Activated naive CD4-positive, alpha-beta T cell treated with anti-CD3 and anti-CD28 coated beads, Interleukin-2, amount 10 ng/mL, durations not matched to agents 7 days and 5 days (primary cell): ENCODE measurements at regions not wholly inside any gene's neighbourhood (a gene's known extent, or its start where the extent isn't known, plus 50 kb on each side); places are given as distances from the start of the nearest gene placed in this dataset.

Experiments
- CTCF ChIA-PET: fragments of 350-600 bp; sonication (Branson Sonifier 250); formaldehyde crosslinking; loops from one replicate; lab custom pipeline; 2021; ENCODE audit warnings: antibody characterized with exemption; lab: Charles Lee
- DNase-seq: peaks from one replicate; pipeline ENCODE4 v3.0.0-alpha.2; 2020
- H3K27ac Mint-ChIP-seq: one replicate; pipeline ENCODE4 v1.8.0; 2021; ENCODE audit warnings: mild to moderate bottlenecking, moderate library complexity, mixed read lengths
- H3K27me3 Mint-ChIP-seq: one replicate; pipeline ENCODE4 v1.8.0; 2021; ENCODE audit warnings: mild to moderate bottlenecking, mixed read lengths
- H3K36me3 Mint-ChIP-seq: one replicate; pipeline ENCODE4 v1.8.0; 2021; ENCODE audit warnings: mixed read lengths
- H3K4me1 Mint-ChIP-seq: one replicate; pipeline ENCODE4 v1.8.0; 2021; ENCODE audit warnings: mixed read lengths
- H3K4me3 Mint-ChIP-seq: one replicate; pipeline ENCODE4 v1.8.0; 2021; ENCODE audit warnings: mild to moderate bottlenecking, moderate library complexity, mixed read lengths
- H3K9me3 Mint-ChIP-seq: one replicate; pipeline ENCODE4 v1.8.0; 2021; ENCODE audit warnings: mixed read lengths

DNA sequence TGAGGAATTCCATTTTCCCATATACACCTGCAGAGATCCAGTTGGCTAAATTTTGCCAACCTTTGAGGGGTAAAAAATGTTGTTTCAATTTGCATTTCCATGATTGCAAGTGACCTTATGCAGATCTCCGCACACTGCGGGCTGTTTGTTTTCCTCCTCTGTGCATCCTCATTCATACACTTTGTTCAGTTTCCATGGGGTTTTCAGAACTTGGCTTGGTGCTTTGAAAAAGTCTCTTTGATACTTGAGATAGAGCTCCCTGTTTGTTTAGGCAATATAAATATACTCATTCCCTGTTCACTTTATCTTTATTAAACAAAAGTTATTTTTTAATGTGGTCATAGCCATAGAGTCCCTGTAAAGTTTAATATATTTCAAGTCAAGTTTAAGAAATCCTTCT, 353.1 kb downstream of the CMPK2 start:
- no peaks in the 10 kb centered on the region for H3K9me3 Mint-ChIP-seq
- DNase-seq, result no peak
- H3K27ac Mint-ChIP-seq, result no peak overlapping the region
- H3K4me3 Mint-ChIP-seq, result no peak overlapping the region
- H3K4me1 Mint-ChIP-seq, result no peaks in the 10 kb centered on the region
- no peaks in the 10 kb centered on the region for H3K36me3 Mint-ChIP-seq
- no peaks in the 10 kb centered on the region for H3K27me3 Mint-ChIP-seq
- CTCF ChIA-PET, result no interaction called here

DNA sequence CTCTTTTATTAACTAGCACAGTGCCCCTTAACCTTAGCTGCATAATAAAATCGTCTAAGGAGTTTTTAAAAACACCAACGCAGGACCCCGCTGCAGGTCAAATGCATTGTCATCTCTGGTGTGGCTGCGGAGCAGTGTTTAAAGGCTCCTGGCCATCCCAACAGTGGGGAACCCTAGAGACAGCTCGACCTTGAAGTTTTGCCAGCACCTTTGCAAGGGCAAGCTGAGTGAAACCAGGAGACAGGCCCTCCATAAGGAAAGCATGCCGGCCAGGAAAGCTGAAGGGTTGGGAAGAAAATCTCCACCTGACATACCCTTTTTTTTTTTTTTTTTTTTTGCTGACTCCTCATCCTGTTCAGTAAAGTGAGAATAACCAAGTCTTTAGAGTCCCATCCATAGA, 349.0 kb downstream of the CMPK2 start:
- no peaks in the 10 kb centered on the region for H3K36me3 Mint-ChIP-seq
- CTCF ChIA-PET, result no interaction called here
- H3K27ac Mint-ChIP-seq, result no peak overlapping the region
- no peaks in the 10 kb centered on the region for H3K9me3 Mint-ChIP-seq
- no peak for DNase-seq
- no peaks in the 10 kb centered on the region for H3K27me3 Mint-ChIP-seq
- no peak overlapping the region for H3K4me3 Mint-ChIP-seq
- no peaks in the 10 kb centered on the region for H3K4me1 Mint-ChIP-seq

DNA sequence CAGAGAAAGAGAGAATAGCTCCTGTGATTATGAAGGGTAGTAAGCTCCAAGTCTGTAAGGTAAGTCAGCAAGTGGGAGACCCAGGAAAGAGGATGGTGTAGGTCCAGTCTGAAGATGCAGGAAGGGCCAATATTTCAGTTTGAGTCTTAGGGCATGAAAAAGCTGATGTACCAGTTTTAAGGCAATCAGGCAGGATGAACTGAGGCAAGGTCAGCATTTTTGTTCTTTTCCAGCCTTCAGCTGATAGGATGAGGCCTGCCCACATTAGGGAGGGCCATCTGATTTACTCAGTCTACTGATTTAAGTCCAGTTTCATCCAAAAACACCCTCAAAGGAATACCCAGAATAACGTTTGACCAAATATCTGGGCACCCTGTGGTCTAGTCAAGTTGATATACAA, 347.3 kb downstream of the CMPK2 start:
- Mint-ChIP-seq H3K4me1 (no peaks in the 10 kb centered on the region), H3K4me3 (no peak overlapping the region), H3K9me3 (no peaks in the 10 kb centered on the region), H3K36me3 (no peaks in the 10 kb centered on the region), H3K27me3 (no peaks in the 10 kb centered on the region), H3K27ac (no peak overlapping the region)
- no peak for DNase-seq
- CTCF ChIA-PET, result no interaction called here

DNA sequence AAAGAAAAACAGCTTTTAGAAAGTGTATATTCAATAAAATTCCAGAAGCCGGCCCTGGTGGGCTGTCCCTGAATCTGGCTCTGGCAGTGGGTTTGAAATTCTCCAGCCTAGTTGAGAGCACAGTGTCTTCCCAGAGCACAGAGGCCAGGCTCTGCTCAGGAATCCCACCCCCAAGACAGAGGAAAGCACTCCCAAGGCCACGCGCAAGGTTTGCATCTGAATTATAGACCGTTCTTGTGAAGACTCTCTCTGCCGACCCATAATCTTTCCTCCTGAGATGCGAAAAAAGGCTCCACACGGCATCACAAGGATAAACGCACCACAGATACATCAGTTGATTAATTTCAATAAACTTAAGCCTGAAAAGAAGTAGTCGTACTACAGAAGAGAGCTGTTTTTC, 342.2 kb downstream of the CMPK2 start:
- DNase-seq, result no peak
- no peaks in the 10 kb centered on the region for H3K36me3 Mint-ChIP-seq
- no peaks in the 10 kb centered on the region for H3K4me1 Mint-ChIP-seq
- CTCF ChIA-PET, result no interaction called here
- H3K9me3 Mint-ChIP-seq, result no peaks in the 10 kb centered on the region
- H3K27ac Mint-ChIP-seq, result no peak overlapping the region
- H3K27me3 Mint-ChIP-seq, result no peaks in the 10 kb centered on the region
- no peak overlapping the region for H3K4me3 Mint-ChIP-seq

DNA sequence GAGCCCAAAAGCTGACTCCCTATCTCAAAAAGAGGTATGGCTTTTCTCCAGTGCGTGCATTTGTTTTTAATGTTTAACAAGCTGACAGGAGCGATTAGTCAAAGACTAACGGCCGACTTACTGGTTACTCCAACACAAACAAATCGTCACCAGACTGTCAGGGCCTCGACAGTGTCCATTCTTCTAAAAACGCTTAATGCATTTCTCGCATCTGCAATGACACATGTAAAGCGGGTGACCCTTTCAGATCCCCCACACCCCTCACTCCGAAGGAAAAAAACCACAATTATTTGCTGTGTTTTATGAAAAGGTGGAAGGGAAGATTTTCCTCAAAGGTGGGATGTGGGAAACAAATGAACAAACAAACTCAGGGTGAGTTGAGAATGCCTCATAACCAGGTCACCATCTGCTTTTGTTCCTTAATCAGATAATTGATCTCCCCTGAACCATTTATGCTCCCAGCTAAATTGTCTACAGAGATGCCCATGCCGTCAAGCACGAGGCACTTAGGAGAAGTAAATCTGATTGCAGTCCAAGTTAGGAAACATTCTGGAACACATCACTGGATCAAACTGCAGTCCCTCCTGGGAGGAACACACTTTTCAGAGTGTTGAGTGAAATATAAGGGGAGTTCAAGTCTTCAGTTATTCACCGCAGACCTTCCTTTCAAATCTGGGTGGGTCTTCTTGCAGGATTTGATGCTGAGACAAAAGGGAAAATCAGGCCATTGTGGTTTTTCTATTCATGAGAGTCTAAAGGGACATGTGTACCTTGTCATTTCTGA, 340.8 kb downstream of the CMPK2 start:
- H3K4me3 Mint-ChIP-seq, result no peak overlapping the region
- DNase-seq, result no peak
- H3K27me3 Mint-ChIP-seq, result no peaks in the 10 kb centered on the region
- no peak overlapping the region for H3K27ac Mint-ChIP-seq
- no peaks in the 10 kb centered on the region for H3K9me3 Mint-ChIP-seq
- H3K4me1 Mint-ChIP-seq, result no peaks in the 10 kb centered on the region
- no peaks in the 10 kb centered on the region for H3K36me3 Mint-ChIP-seq
- CTCF ChIA-PET, result no interaction called here

DNA sequence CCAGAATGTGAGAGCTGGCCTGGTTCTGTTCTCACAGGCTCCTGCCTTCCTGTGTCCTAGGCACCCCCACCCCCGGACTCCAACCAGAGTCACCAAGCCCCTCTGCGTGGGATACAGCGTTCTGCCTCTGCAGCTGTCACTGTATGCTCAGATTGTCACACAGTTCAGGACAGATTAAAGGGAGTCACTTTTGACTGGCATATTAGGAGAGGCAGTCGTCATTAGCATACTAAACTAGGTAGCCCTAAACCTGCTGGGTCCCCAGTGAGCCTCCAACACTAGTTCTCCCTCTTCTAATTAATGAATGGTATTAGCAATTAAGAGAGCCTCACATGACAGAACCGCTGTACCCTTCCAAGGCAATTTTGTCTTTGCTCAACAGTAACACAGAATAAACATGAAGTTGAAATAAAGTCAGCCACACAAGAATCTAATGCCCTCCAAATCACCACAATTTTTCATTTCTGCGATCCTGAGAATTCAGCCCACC, 340.2 kb downstream of the CMPK2 start:
- Mint-ChIP-seq H3K36me3 (no peaks in the 10 kb centered on the region), H3K4me1 (no peaks in the 10 kb centered on the region), H3K27ac (no peak overlapping the region), H3K27me3 (no peaks in the 10 kb centered on the region), H3K4me3 (no peak overlapping the region), H3K9me3 (no peaks in the 10 kb centered on the region)
- no peak for DNase-seq
- CTCF ChIA-PET, result no interaction called here

DNA sequence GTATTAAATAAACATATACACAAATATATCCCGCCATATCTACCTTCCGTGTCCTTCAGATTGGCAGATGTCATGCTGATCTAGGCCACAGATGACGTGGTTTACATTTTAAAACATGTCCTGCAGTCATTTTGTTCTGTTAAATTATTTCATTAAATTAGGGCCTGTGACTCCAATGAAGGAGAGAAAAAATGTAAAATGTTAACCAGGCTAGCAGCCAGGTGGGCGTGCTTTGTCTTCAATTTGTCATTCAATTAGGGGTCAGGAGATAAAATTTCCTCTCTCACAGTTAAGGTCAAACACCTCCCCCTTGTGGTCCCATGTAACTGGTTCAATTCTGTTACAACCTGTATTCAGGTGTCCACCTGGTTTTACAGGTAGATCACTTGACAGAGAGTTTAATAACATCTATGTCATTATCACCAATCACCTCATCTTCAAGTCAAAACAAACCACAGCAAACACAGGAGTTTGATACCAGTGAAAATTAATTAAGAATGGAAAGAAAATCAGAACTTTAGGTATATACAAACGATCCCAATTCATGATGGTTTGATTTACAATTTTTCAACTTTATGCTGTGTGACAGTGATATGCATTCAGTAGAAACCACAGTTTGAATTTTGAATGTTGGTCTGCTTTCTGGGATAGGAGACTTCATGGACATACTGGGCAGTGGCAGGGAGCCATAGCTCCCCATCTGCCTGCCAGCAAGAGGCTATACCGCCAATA, 339.4 kb downstream of the CMPK2 start:
- H3K27me3 Mint-ChIP-seq, result no peaks in the 10 kb centered on the region
- no peaks in the 10 kb centered on the region for H3K36me3 Mint-ChIP-seq
- H3K4me3 Mint-ChIP-seq, result no peak overlapping the region
- no peaks in the 10 kb centered on the region for H3K9me3 Mint-ChIP-seq
- CTCF ChIA-PET, result no interaction called here
- no peak for DNase-seq
- H3K27ac Mint-ChIP-seq, result no peak overlapping the region
- H3K4me1 Mint-ChIP-seq, result no peaks in the 10 kb centered on the region

DNA sequence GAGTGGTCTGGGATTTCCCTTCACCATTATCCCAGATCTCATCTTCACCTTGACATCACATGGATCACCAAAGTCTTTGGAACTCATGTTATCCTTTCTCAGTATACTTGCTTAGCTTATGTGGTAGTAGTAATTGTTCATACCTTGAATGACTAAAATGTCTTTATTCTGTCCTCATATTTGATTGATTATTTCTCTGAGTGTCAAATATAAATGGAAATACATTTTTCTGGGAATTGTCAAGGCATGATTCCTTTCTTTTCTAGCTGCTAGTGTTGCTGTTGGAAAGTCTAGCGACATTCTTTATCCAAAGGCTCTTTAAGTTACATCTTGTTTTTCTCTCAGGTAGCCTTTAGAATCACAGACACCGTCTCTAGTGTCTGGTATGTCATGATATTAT, 334.4 kb downstream of the CMPK2 start:
- no peaks in the 10 kb centered on the region for H3K36me3 Mint-ChIP-seq
- H3K4me3 Mint-ChIP-seq, result no peak overlapping the region
- no peaks in the 10 kb centered on the region for H3K9me3 Mint-ChIP-seq
- H3K27ac Mint-ChIP-seq, result no peak overlapping the region
- DNase-seq, result no peak
- peaks cover 5% of the 10 kb centered on the region for H3K27me3 Mint-ChIP-seq
- CTCF ChIA-PET, result no interaction called here
- H3K4me1 Mint-ChIP-seq, result no peaks in the 10 kb centered on the region

DNA sequence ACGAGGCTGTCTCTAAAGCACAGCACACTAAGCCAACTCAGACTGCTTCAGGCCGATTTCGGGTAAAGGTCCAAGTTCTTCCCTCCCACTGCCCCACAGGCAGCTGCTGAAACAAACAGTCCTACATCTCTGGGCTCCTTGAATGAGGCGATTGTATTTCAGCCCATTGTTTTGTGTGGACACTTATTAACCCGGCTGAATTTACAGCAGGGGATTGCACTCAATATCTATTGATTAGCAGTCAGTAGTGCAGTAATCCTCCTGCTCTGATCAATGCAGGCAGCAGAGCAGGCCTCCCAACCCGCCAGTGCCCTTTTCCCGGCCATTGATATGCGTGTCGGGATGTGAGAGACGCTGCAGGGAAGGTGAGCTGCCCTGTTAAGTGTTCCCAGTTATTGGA, 330.1 kb downstream of the CMPK2 start:
- no peak for DNase-seq
- no peak overlapping the region for H3K4me3 Mint-ChIP-seq
- H3K4me1 Mint-ChIP-seq, result no peaks in the 10 kb centered on the region
- peaks cover 5% of the 10 kb centered on the region for H3K27me3 Mint-ChIP-seq
- H3K27ac Mint-ChIP-seq, result no peak overlapping the region
- no peaks in the 10 kb centered on the region for H3K9me3 Mint-ChIP-seq
- CTCF ChIA-PET, result no interaction called here
- H3K36me3 Mint-ChIP-seq, result no peaks in the 10 kb centered on the region

DNA sequence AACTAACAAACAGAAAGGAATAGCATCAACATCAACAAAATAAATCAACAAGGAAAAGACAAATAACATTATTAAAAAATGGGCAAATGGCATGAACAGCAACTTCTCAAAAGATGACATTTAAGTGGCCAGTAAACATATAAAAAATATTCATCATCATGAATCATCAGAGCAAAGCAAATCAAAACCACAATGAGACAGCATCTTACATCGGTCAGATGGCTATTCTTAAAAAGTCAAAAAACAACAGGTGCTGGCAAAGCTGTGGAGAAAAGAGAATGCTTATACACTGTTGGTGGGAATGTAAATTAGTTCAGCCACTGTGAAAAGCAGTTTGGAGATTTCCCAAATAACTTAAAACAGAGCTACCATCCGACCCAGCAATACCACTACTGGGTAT, 327.1 kb downstream of the CMPK2 start:
- Mint-ChIP-seq H3K4me3 (no peak overlapping the region), H3K27ac (no peak overlapping the region), H3K9me3 (no peaks in the 10 kb centered on the region), H3K36me3 (no peaks in the 10 kb centered on the region), H3K27me3 (peaks cover 5% of the 10 kb centered on the region), H3K4me1 (no peaks in the 10 kb centered on the region)
- DNase-seq, result no peak
- CTCF ChIA-PET, result no interaction called here

DNA sequence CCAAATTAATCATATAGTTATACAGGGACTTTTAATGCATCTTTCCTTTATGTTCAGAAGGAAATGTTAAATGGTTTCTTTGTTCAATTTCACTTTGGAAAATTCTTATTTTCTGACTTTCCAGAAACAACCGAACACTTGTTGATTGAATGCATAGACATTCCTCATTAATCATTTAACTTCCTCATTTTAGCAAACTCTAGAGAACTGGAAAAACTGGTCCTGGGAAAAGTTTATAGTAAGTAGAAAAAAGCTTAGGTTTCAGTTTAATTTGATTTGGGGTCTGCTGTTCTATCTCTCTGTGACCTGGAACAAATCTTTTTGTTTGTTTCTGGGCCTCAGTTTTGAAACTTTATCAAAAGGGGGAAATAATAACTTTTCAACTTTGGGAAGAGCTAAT, 320.4 kb downstream of the CMPK2 start:
- CTCF ChIA-PET, result no interaction called here
- peaks cover 2% of the 10 kb centered on the region for H3K9me3 Mint-ChIP-seq
- no peaks in the 10 kb centered on the region for H3K36me3 Mint-ChIP-seq
- H3K27ac Mint-ChIP-seq, result no peak overlapping the region
- no peak overlapping the region for H3K4me3 Mint-ChIP-seq
- DNase-seq, result no peak
- H3K4me1 Mint-ChIP-seq, result no peaks in the 10 kb centered on the region
- H3K27me3 Mint-ChIP-seq, result no peaks in the 10 kb centered on the region

DNA sequence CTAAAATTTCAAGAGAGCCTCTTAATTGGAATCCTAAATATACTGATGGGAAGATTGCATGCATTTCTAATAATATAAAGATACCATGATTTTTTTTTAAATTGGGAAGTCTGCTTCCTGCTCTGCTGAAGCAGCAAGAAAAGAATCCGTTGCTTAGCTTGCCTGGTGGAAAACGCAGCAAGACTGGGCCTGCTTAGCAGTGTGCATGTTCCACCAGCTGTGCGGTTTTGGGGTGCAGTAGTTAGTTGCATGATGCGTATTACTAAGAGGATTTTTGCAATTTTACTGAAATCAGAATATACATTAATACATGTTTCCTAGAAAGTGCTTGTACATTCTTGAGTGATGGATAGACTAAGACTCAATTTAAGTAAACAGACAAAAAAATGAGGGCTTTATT, 319.9 kb downstream of the CMPK2 start:
- peaks cover 2% of the 10 kb centered on the region for H3K9me3 Mint-ChIP-seq

DNA sequence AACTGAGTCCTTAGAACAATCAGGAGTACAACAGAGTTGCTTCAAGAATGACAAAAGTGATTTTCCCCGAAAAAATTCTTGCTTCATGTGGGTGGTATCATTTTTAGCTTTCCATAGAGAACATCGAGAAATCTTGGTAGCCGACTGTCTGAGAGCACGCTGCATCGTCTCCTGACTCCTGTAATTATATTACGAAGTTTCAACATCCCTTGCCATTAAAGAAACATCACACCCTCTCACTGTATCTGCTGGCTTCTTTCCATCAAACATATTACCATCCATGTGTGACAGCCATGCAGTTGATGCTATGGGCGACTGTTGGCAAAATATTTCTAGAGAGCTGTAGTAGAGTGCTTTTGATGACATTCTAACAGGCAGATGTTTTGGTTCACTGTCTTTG, 311.2 kb downstream of the CMPK2 start:
- CTCF ChIA-PET, result no interaction called here
- Mint-ChIP-seq H3K4me1 (no peaks in the 10 kb centered on the region), H3K4me3 (no peak overlapping the region), H3K9me3 (peaks cover under 1% of the 10 kb centered on the region), H3K36me3 (no peaks in the 10 kb centered on the region), H3K27ac (no peak overlapping the region), H3K27me3 (no peaks in the 10 kb centered on the region)
- DNase-seq, result no peak

More for the DNA sequence above, 319.9 kb downstream of the CMPK2 start:
- Mint-ChIP-seq H3K36me3 (no peaks in the 10 kb centered on the region), H3K27me3 (no peaks in the 10 kb centered on the region), H3K4me3 (no peak overlapping the region), H3K27ac (no peak overlapping the region), H3K4me1 (no peaks in the 10 kb centered on the region)
- CTCF ChIA-PET, result no interaction called here
- no peak for DNase-seq

DNA sequence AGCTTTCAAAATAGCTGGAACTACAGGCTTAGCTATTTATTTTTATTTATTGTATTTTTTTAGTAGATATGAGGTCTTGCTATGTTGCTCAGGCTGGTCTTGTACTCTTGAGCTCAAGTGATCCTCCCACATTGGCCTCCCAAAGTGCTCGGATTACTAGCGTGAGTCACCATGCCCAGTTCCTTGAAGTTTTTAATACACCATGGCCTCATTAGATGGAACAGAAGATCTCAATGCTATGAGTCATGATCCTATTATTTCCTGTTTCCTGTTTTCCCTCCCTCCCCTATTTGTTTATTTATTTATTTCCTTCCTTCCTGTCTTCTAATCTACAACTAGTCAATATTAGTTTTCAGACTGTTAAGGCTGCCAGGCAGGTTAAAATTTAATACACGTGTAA, 309.0 kb downstream of the CMPK2 start:
- H3K9me3 Mint-ChIP-seq, result no peaks in the 10 kb centered on the region
- H3K4me3 Mint-ChIP-seq, result no peak overlapping the region
- no peaks in the 10 kb centered on the region for H3K36me3 Mint-ChIP-seq
- DNase-seq, result no peak
- no peak overlapping the region for H3K27ac Mint-ChIP-seq
- CTCF ChIA-PET, result no interaction called here
- no peaks in the 10 kb centered on the region for H3K27me3 Mint-ChIP-seq
- H3K4me1 Mint-ChIP-seq, result no peaks in the 10 kb centered on the region

DNA sequence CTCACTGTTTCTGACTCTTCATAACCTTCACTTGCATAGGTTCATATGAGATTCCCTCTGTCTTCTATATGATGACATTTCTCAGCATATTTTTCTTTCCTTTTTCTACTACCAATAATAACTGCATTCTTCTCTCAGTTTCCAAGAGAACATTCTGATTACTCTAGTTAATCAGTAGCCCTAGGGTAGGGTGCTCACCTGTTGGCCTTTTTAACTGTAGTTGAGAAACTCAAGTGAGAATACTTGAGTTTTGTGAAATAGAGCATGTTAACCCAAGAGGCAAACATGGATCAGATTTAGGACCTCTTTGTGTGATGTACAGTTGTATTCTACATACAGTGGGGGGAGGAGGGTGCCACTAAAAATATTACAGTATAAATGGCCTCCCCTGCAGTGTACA, 308.0 kb downstream of the CMPK2 start:
- Mint-ChIP-seq H3K4me3 (no peak overlapping the region), H3K9me3 (no peaks in the 10 kb centered on the region)
- CTCF ChIA-PET, result no interaction called here

More for the DNA sequence above, 308.0 kb downstream of the CMPK2 start:
- no peaks in the 10 kb centered on the region for H3K4me1 Mint-ChIP-seq
- H3K27me3 Mint-ChIP-seq, result no peaks in the 10 kb centered on the region
- no peaks in the 10 kb centered on the region for H3K36me3 Mint-ChIP-seq
- H3K27ac Mint-ChIP-seq, result no peak overlapping the region
- DNase-seq, result no peak
